Progenitor cell of endocrine pancreas (in vitro differentiated cells): ENCODE measurements at regions not wholly inside any gene's neighbourhood (a gene's known extent, or its start where the extent isn't known, plus 50 kb on each side); places are given as distances from the start of the nearest gene placed in this dataset.

Source experiments
- DNase-seq: peaks from one replicate; pipeline ENCODE4 v3.0.0; 2021; ENCODE audit warnings: low spot score; ENCODE audit not compliant: unreplicated experiment
- H3K27ac Mint-ChIP-seq: 2 replicates; pipeline ENCODE4 v1.8.0; 2021; ENCODE audit warnings: mild to moderate bottlenecking, moderate library complexity, mixed read lengths
- H3K27me3 Mint-ChIP-seq: 2 replicates; pipeline ENCODE4 v1.8.0; 2021; ENCODE audit warnings: mixed read lengths
- H3K36me3 Mint-ChIP-seq: 2 replicates; pipeline ENCODE4 v1.8.0; 2022; ENCODE audit warnings: mixed read lengths; ENCODE audit not compliant: insufficient read depth
- H3K4me1 Mint-ChIP-seq: 2 replicates; pipeline ENCODE4 v1.8.0; 2021; ENCODE audit warnings: low read depth, mixed read lengths
- H3K4me3 Mint-ChIP-seq: 2 replicates; pipeline ENCODE4 v1.8.0; 2021; ENCODE audit warnings: low read depth, mild to moderate bottlenecking, moderate library complexity, mixed read lengths
- H3K9me3 Mint-ChIP-seq: 2 replicates; pipeline ENCODE4 v1.8.0; 2021; ENCODE audit warnings: low read depth, mixed read lengths
- CTCF ChIP-seq: fragments of 200-600 bp; sonication (generic); IDR thresholded peaks from one replicate; pipeline ENCODE4 v1.5.0; 2021; ENCODE audit warnings: antibody characterized with exemption, mild to moderate bottlenecking; ENCODE audit not compliant: unreplicated experiment

- no peaks in the 10 kb centered on the region for H3K36me3 Mint-ChIP-seq
- peaks cover 28% of the 10 kb centered on the region for H3K9me3 Mint-ChIP-seq
- no peak for DNase-seq
- peaks cover 4% of the 10 kb centered on the region for H3K4me1 Mint-ChIP-seq
- H3K27ac Mint-ChIP-seq, result peak overlapping the region; percentile 6
- H3K4me3 Mint-ChIP-seq, result no peak overlapping the region
- H3K27me3 Mint-ChIP-seq, result no peaks in the 10 kb centered on the region
- TF ChIP-seq CTCF, result no peak
These were observed 1579.3 kb downstream of the SUCLG1 start for GRCh38 chr2:82879803-82880202.

- DNase-seq, result no peak
- H3K4me1 Mint-ChIP-seq, result peaks cover 4% of the 10 kb centered on the region
- no peak overlapping the region for H3K4me3 Mint-ChIP-seq
- no peak overlapping the region for H3K27ac Mint-ChIP-seq
- H3K36me3 Mint-ChIP-seq, result no peaks in the 10 kb centered on the region
- no peak for TF ChIP-seq CTCF
- no peaks in the 10 kb centered on the region for H3K27me3 Mint-ChIP-seq
- H3K9me3 Mint-ChIP-seq, result peaks cover 29% of the 10 kb centered on the region
These were observed 1583.2 kb downstream of the SUCLG1 start for GRCh38 chr2:82875858-82876257.

GRCh38 chr2:82857967-82858366 is 1601.1 kb downstream of the SUCLG1 start:
- H3K4me1 Mint-ChIP-seq, result no peaks in the 10 kb centered on the region

GRCh38 chr2:82853299-82853698 is 1605.8 kb downstream of the SUCLG1 start:
- Mint-ChIP-seq H3K36me3 (no peaks in the 10 kb centered on the region), H3K27me3 (no peaks in the 10 kb centered on the region), H3K9me3 (no peaks in the 10 kb centered on the region), H3K4me3 (no peak overlapping the region), H3K27ac (no peak overlapping the region), H3K4me1 (no peaks in the 10 kb centered on the region)
- no peak for TF ChIP-seq CTCF
- no peak for DNase-seq

More at GRCh38 chr2:82857967-82858366, 1601.1 kb downstream of the SUCLG1 start:
- Mint-ChIP-seq H3K27me3 (no peaks in the 10 kb centered on the region), H3K9me3 (no peaks in the 10 kb centered on the region), H3K27ac (no peak overlapping the region), H3K36me3 (no peaks in the 10 kb centered on the region), H3K4me3 (no peak overlapping the region)
- no peak for TF ChIP-seq CTCF
- no peak for DNase-seq

GRCh38 chr2:82852787-82853186 is 1606.3 kb downstream of the SUCLG1 start:
- H3K27ac Mint-ChIP-seq, result no peak overlapping the region
- H3K27me3 Mint-ChIP-seq, result no peaks in the 10 kb centered on the region
- TF ChIP-seq CTCF, result no peak
- H3K4me3 Mint-ChIP-seq, result no peak overlapping the region
- no peaks in the 10 kb centered on the region for H3K36me3 Mint-ChIP-seq
- DNase-seq, result no peak
- no peaks in the 10 kb centered on the region for H3K9me3 Mint-ChIP-seq
- no peaks in the 10 kb centered on the region for H3K4me1 Mint-ChIP-seq
